ENCODE measurements at regions not wholly inside any gene's neighbourhood (a gene's known extent, or its start where the extent isn't known, plus 50 kb on each side); places are given as distances from the start of the nearest gene placed in this dataset.
"Not testable (repeated sequence)": the region's sequence is repeated elsewhere in the genome, so short reads cannot be mapped to it uniquely, and the experiment has no call there.

- no peak for DNase-seq (ENCODE audit: low read depth)
- no peak overlapping the region for H3K4me3 ChIP-seq (ENCODE audit: low read depth, low read length)
Observed at GRCh38 chr20:12927489-12927888, 81.3 kb upstream of the SPTLC3 start.

DNA sequence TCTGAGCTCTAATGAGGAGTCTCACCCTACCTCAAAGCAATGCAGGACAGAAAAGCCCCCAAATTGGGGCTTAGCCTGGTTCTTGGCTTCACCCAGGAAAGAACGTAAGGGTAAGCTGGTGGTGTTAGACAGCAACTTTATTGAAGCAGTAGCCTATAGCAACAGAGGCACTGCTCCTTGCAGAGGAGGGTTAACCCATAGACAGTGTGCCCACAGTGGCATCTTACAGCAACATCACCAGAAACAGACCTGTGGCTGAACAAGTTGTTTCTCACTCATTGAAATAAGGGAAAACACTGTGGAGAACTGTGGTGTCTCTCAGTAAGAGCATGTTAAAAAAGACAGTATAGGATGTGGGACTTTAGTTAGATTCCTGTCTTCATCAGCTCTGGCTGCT, 80.4 kb upstream of the SPTLC3 start:
- no peak overlapping the region for H3K4me3 ChIP-seq (ENCODE audit: low read depth, low read length)
- no peak for DNase-seq (ENCODE audit: low read depth)

DNA sequence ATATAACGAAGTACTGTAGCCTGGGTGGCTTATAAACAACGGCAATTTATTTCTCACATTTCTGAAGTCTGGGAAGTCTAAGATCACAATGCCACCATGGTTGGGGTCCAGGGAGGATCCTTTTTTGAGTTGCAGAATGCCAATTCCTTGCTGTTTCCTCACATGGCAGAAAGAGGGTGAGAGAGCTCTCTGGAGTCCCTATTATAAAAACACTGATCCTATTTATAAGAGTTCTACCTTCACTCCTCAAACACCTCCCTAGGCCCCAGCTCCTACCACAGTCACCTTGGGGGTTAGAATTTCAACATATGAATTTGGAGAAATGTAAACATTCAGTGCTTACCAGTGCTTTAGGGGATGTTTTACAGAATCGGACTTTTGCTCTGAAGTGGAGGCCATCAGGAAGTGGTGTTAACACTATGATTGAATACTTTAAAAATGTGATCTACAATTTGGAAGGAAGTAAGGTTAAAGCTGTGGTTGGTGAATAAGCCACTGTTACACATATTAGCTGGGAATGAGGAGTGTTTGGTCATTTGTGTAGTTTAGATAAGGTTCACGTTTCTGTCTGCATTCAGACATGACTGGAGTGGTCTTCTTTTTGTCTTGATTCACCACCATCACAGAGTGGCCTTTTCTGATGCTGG, 79.9 kb upstream of the SPTLC3 start:
- peak; percentile 69 for DNase-seq (ENCODE audit: low read depth)
- H3K4me3 ChIP-seq (ENCODE audit: low read depth, low read length) = no peak overlapping the region

DNA sequence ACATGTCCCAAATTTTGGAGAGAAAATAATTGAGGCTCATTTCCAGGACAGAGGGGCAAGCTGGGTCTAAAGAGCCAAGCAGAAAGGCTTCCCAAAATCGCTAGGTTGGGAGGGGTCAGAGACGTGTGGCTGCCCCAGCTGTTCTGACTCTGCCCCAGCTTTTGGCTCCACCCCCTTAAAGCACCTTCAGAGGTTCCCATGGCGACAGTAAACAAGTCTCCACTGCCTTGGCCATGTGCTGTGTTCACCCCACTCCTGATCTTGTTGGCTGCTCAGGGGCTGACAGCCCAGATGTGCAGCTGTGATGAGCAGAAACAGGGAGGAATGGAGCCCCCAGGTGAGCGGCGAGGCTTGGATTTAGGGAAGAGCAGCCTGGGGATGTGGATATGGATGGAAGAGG, 72.8 kb upstream of the SPTLC3 start:
- H3K4me3 ChIP-seq (ENCODE audit: low read depth, low read length) = no peak overlapping the region

GRCh38 chr20:12936524-12936923, 72.2 kb upstream of the SPTLC3 start:
- no peak for DNase-seq (ENCODE audit: low read depth)
- no peak overlapping the region for H3K4me3 ChIP-seq (ENCODE audit: low read depth, low read length)

More for the DNA sequence above, 72.8 kb upstream of the SPTLC3 start:
- DNase-seq (ENCODE audit: low read depth) = no peak

DNA sequence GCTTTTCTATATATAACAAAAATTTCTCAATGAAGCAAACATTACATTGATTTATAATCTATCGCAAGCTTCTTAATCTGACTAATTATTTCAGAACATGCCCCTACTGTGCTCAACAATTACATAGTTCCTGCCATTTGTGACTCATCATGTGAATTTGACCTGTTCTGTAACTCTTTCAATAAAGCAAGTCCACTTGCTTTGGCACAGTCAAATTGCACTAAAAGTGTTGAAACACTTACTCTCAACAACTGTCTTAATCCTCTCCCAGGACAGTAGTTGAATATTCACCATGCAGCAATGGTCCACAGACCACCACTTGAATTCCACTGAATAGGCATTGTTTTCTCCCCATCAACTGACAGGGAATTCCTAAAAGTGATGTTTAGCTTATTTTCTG, 67.7 kb upstream of the SPTLC3 start:
- DNase-seq (ENCODE audit: low read depth) = peak; percentile 57
- H3K4me3 ChIP-seq (ENCODE audit: low read depth, low read length) = no peak overlapping the region

- DNase-seq (ENCODE audit: low read depth) = no peak
- no peak overlapping the region for H3K4me3 ChIP-seq (ENCODE audit: low read depth, low read length)
Observed at GRCh38 chr20:12942123-12942522, 66.6 kb upstream of the SPTLC3 start.

- DNase-seq (ENCODE audit: low read depth) = no peak
- H3K4me3 ChIP-seq (ENCODE audit: low read depth, low read length) = no peak overlapping the region
Observed at GRCh38 chr20:12946789-12947188, 62.0 kb upstream of the SPTLC3 start.

GRCh38 chr20:12947691-12948090, 61.1 kb upstream of the SPTLC3 start:
- DNase-seq (ENCODE audit: low read depth) = no peak
- H3K4me3 ChIP-seq (ENCODE audit: low read depth, low read length) = no peak overlapping the region

GRCh38 chr20:12949429-12949980, 59.3 kb upstream of the SPTLC3 start:
- no peak overlapping the region for H3K4me3 ChIP-seq (ENCODE audit: low read depth, low read length)
- no peak for DNase-seq (ENCODE audit: low read depth)

DNA sequence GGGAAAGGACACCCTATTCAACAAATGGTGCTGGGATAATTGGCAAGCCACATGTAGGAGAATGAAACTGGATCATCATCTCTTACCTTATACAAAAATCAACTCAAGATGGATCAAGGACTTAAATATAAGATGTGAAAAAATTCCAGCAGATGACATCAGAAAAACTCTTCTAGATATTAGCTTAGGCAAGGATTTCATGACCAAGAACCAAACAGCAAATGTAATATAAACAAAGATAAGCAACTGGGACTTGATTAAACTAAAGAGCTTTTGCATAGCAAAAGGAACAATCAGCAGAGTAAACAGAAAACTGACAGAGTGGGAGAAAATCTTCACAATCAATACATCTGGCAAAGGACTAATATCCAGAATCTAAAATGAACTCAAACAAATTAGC, 54.5 kb upstream of the SPTLC3 start:
- not testable (repeated sequence) for H3K4me3 ChIP-seq (ENCODE audit: low read depth, low read length); DNase-seq (ENCODE audit: low read depth)

GRCh38 chr20:12955611-12956010, 53.2 kb upstream of the SPTLC3 start:
- no peak overlapping the region for H3K4me3 ChIP-seq (ENCODE audit: low read depth, low read length)
- no peak for DNase-seq (ENCODE audit: low read depth)

DNA sequence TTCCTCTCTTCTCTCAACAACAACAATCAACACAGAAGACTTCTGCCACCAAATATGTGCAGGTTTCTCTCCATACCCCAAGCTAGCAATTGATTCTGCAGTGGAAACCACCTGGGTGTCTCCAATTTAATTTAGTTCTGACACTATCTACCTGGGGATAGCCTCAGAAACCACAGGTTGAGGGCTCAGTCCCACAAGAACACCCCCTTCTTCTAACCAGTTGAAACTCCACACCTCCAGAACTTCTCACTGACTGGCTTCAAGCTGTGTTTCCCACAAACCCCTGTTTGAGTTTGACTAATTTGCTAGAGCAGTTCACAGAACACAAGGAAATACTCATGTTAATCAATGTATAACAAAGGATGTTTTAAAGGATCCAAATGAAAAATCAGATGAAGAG, 52.5 kb upstream of the SPTLC3 start:
- DNase-seq (ENCODE audit: low read depth) = no peak
- no peak overlapping the region for H3K4me3 ChIP-seq (ENCODE audit: low read depth, low read length)

DNA sequence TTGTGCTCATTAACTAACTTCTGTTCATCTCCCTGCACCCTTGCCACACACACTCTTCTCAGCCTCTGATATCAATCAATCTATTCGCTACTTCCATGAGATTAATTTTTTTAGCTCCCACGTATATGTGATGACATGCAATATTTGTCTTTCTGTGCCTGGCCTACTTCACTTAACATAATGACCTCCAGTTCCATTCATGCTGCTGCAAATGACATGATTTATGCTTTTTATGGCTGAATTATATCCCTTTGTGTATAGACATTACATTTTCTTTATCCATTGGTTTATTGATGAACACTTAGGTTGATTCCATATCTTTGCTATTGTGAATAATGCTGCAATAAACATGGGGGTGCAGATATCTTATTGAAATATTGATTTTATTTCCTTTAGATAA, 50.8 kb upstream of the SPTLC3 start:
- DNase-seq (ENCODE audit: low read depth) = no peak
- no peak overlapping the region for H3K4me3 ChIP-seq (ENCODE audit: low read depth, low read length)

Measured in skeletal muscle cell (primary cell).